GM18870 (cell line): ENCODE measurements at regions not wholly inside any gene's neighbourhood (a gene's known extent, or its start where the extent isn't known, plus 50 kb on each side); places are given as distances from the start of the nearest gene placed in this dataset.

Source experiments
- ATAC-seq: cut with Tn5 transposase; IDR thresholded peaks from one replicate; pipeline ENCODE4 v1.9.1; 2021; ENCODE audit warnings: moderate library complexity; ENCODE audit not compliant: unreplicated experiment

DNA sequence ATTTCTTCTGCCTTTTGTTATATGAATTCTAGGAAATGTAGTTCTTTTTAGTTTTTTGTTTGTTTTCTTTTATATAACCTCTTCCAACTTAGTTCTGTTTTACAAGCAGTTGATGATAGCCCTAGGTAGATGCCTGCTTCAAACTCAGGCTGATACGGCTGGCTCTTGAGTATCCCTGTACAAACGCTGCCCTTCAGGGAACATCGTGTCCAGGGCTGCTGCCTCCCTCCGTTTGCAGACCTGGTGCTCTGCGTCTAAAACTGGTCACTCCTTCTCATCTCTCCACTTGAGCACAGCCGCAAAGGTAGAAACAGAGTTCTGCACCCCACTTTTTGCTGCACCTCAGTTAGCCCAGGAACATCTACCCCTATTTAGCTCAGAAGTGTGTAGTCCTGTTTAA, 310.1 kb downstream of the PRL start:
- no peak for ATAC-seq

- ATAC-seq = peak; percentile 92
Measured at GRCh38 chr6:21987501-21987957, 309.3 kb downstream of the PRL start.

DNA sequence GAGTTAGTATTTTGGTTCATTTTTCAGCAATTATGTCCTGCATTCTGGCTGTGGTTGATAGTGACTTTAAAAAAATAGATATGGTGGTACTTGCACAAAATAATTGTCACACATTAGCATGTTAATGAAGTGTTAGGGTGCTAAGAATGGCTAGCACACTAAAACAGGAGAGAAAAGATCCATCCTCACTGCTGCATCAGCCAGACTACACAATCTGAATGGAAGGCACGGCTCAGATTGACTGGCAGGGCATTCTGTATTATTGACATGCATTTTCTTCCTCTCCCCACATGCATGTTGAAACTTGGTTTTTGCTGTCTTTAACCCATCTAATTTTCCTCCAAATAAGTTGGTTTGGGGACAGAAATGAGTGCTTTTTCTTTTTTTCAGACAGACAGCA, 306.3 kb downstream of the PRL start:
- no peak for ATAC-seq

GRCh38 chr6:21992178-21992967, 304.5 kb downstream of the PRL start:
- ATAC-seq = no peak

DNA sequence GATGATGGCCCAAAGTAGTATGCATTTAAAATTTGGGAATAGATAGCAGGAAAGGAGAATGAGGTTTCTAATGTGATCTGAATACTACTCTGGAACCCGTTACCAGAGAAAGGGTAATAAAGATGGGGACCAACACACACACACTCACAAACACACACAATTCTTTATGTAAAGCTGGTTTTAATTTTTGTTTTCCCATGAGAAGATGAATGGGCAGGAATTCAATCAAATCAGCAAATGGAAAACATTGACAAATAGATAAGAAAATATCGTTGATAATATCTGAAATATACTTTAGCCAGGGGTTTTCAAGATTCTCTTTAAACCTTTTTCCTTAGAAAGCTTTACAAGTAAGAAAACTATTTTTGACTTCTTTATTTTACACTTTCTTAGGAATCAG, 303.0 kb downstream of the PRL start:
- no peak for ATAC-seq

DNA sequence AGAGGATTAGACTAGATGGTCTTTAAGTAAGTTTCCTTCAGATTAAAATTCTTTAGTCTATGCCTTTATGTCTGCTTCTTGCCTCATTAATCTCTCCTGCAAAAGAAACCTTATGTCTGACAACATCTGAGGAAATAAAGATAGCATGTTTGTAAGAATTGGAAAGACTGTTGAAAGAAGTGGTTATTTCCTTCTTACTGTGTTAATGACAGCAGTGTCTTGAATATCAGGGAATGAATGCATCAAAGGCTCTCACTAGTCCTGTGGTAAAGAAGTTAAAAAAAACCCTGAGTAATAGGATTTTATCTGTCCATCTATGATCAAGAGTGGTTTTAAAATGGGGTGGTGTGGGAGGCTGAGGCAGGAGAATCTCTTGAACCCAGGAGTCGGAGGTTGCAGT, 302.0 kb downstream of the PRL start:
- no peak for ATAC-seq

- ATAC-seq = no peak
Measured at GRCh38 chr6:21995318-21995717, 301.5 kb downstream of the PRL start.

GRCh38 chr6:21996425-21997118, 300.3 kb downstream of the PRL start:
- no peak for ATAC-seq

DNA sequence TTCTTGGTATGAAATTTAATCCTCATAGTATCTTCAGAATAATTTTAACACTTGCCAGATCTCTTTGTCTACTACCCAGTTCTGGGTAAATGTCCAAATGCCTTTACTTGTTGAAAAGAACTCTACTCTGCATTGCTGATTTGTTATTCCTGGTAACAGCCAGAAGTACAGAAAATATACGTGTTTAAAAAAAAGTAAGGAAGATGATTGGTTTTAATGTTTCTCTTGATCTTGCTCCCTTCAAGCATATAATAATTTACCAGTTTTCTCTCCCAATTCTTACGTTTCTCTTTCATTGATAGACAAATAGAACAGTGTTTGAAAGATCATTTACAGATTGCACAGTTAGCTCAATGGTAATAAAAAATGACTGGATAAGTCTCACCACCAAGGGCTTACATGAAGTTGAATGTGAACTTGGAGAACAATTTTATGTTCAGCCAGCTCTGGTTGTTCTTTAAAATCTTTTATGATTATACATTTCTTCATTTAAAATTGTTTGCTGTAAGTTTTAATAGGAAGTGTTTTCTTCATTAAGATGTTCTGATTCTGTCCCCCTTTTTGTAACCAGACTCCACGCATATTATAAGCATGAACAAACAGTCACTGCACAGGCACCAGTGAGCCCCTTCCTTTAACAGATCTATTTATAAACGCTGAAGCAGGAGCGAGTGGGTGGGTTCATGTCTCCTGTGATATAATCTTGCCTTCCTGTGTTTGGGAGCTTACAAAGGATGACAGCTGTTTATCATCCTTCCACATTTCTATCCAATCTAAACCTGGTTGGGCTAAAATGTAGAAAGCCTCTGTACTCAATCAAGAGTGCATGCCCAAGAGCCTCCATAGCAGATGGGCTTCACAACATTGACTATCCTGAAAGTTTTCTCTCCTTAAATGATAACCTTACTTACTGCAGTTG, 299.5 kb downstream of the PRL start:
- ATAC-seq = no peak

DNA sequence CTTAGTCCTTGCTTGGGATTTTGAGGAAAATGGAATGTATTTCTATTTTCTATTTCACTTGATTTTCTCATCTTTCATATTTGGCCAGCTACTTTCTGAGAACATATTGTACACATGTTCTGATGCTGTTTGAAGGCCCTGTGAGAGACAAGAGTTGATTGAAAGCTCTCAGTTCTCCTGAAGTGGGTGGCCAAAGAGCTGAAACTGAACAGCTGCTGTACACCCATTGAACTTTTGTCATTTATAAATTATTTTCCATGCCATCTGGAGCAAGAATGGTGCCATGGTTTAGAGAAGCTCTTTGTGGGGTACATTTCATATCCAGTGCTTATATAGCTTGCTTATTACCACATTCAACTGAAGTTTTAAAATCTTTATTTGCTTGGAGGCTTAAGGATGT, 298.3 kb downstream of the PRL start:
- ATAC-seq = no peak

DNA sequence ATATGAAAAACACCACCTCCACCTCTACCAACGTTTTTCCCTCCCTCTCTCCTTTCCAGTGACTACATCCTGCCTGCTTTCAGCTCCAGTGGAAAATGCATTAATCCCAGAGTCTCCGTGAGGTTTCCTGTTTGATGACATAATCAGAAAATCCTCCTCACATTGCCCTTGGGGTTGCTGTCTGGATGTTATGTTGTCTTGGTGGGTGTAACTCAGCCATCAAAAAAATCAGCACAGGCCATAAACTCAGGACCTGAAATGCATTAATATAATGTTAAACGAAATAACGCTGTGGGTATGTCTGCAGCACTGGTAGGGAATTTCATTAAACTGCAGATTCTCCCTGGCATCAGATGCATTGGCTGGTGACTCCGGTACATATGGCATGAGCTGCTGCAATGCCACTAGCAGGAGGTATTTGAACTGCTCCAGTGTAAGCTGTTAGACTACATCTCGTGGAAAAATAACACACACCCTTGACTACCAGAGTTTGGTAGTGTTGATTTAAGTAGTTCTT, 297.8 kb downstream of the PRL start:
- no peak for ATAC-seq

GRCh38 chr6:21999741-22000140, 297.1 kb downstream of the PRL start:
- ATAC-seq = no peak

- no peak for ATAC-seq
Measured at GRCh38 chr6:22001396-22002027, 295.3 kb downstream of the PRL start.

DNA sequence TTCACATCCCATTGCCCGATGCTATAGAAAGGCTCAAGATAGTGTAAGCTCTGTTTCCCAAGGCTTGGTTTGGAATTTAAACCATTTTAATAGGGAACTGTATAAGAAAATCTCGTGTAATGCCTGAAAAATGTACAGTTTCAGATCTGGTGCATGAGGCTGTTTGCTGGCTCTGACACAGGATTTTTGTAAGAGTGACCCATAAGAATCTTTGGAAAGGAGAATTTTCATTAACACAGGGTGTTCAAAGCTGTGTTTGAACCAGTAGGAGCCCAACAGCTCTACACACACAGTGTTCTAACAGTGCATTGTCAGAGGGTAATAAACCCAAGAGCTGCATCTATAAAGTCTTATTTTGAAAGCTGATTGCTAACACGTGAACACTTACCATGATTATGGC, 293.5 kb downstream of the PRL start:
- no peak for ATAC-seq

DNA sequence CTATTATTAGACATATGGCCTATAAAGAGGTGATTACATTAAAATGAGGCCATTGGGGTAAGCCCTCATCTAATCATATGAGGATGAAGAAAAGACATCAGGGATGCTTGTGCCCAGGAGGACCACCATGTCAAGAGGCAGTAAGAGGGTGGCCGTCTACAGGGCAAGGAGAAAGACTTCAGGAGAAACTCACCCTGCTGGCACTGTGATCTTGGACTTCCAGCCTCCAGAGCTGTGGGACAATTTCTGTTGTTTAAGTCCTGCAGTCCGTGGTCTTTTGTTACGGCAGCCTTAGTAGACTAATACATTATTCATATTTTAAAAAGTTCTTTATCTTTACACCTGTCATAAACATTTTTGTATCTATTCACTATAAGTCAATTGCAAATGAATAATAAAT, 290.0 kb downstream of the PRL start:
- ATAC-seq = no peak

- no peak for ATAC-seq
Measured at GRCh38 chr6:22007469-22007868, 289.4 kb downstream of the PRL start.

DNA sequence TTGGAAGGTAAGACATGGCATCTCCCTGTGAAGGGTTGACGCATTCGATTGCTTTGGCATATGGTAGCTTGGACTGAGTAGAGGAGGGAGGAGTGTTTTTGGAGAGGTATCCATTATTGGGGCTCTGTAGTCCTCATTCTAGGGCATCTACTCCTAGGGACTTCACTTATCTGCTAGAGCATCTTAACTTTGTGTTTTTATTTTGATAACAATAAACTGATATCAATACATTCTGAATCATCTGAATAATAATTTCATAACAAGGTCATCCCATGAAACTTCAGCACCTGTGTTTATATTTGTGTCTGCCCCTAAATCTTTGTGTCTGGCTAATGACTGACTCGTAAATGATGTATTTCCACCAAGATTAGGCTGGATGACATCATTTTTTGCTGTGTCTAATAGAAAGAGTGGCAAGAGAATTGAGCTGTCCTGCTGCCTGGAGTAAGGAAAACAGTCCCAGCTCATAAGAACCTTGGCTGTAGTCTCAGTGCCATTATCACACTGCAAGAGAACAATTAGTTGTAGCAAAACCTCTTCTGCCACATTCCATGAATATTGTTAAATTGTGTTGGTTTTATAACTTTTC, 288.5 kb downstream of the PRL start:
- no peak for ATAC-seq

- no peak for ATAC-seq
Measured at GRCh38 chr6:22010102-22010501, 286.7 kb downstream of the PRL start.

DNA sequence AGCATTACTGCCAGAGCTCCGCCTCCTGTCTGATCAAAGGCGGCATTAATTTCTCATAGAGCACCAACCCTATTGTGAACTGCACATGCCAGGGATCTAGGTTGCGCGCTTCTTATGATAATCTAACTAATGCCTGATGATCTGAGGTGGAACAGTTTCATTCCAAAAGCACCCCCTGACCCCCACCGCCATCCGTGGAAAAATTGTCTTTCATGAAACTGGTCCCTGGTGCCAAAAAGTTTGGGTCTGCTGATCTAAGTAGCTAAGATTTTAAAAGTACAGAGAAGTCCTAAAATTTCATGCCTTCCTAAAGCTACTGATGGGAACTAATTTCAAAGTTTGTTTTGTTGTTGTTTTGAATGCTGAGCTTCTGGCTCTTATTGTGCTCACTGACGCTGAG, 281.6 kb downstream of the PRL start:
- ATAC-seq = no peak

DNA sequence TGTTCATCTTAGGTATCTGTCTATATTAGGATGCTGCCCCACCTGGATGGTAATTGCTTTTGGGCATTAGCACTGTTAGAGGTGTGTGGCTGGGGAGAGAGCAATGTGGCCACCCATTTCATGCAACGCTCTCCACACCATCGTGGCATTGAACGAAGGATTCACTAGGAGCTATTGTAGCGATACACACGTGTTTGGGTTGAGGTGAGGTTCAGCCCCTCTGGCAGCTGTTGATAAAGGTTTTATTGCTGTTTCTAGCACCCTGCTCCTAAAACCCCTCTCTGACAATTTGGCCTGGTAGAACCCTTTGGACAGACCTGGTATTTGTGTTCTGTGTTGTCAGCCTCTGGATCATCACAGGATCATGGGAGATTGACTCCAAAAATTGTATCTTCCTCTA, 280.9 kb downstream of the PRL start:
- ATAC-seq = no peak
